OCI-LY7 (cell line): ENCODE measurements at regions not wholly inside any gene's neighbourhood (a gene's known extent, or its start where the extent isn't known, plus 50 kb on each side); places are given as distances from the start of the nearest gene placed in this dataset.

Experiments
- BruUV-seq: library from RNA; stranded (reverse); fragments of 400-500 nt; replicated peaks from 2 replicates; lab custom pipeline; 2021; lab: Mats Ljungman, UMichigan
- CTCF ChIA-PET: fragments of 300-600 bp; sonication (Branson Sonifier 250); formaldehyde crosslinking; loops from one replicate; lab custom pipeline; 2022; ENCODE audit warnings: antibody characterized with exemption; ENCODE audit not compliant: unreplicated experiment; lab: Charles Lee
- POLR2A ChIA-PET: fragments of 300-600 bp; sonication (Branson Sonifier 250); formaldehyde crosslinking; loops from one replicate; lab custom pipeline; 2022; ENCODE audit warnings: antibody characterized with exemption; lab: Charles Lee
- DNase-seq: peaks from one replicate; pipeline ENCODE4 v3.0.0-alpha.2; 2015; ENCODE audit warnings: low spot score
- H2AFZ ChIP-seq: fragments of 200-600 bp; sonication (generic), shearing (Covaris generic); 2 replicates; pipeline ENCODE4 v1.6.1; 2014; ENCODE audit warnings: mild to moderate bottlenecking, antibody characterized with exemption, low read length, moderate library complexity
- H3K27ac ChIP-seq: fragments of 200-600 bp; sonication (generic); 2 replicates; pipeline ENCODE4 v1.5.1; 2014; ENCODE audit warnings: mixed run types, low read depth, mild to moderate bottlenecking, moderate library complexity, low read length, inconsistent platforms; ENCODE audit not compliant: poor library complexity, severe bottlenecking
- H3K36me3 ChIP-seq: fragments of 200-600 bp; sonication (generic); 2 replicates; pipeline ENCODE4 v1.6.1; 2014; ENCODE audit warnings: mild to moderate bottlenecking, antibody characterized with exemption, low read length, moderate library complexity, mixed read lengths; ENCODE audit not compliant: insufficient read depth
- H3K4me1 ChIP-seq: fragments of 200-600 bp; sonication (generic); 2 replicates; pipeline ENCODE4 v1.5.1; 2014; ENCODE audit warnings: mild to moderate bottlenecking, low read length; ENCODE audit not compliant: insufficient read depth, poor library complexity, severe bottlenecking
- H3K4me2 ChIP-seq: fragments of 200-600 bp; sonication (generic); 2 replicates; pipeline ENCODE4 v1.6.1; 2014; ENCODE audit warnings: mild to moderate bottlenecking, low read length
- H3K4me3 ChIP-seq: fragments of 200-600 bp; sonication (generic); 2 replicates; pipeline ENCODE4 v1.5.1; 2014; ENCODE audit warnings: mild to moderate bottlenecking, low read depth, low read length; ENCODE audit not compliant: poor library complexity, severe bottlenecking
- H3K79me2 ChIP-seq: fragments of 200-600 bp; sonication (generic); 2 replicates; pipeline ENCODE4 v1.6.1; 2016; ENCODE audit warnings: low read depth, mild to moderate bottlenecking, low read length, moderate library complexity, mixed read lengths; ENCODE audit not compliant: insufficient read depth
- H3K9me2 ChIP-seq: fragments of 200-600 bp; sonication (generic); 2 replicates; pipeline ENCODE4 v1.6.1; 2016; ENCODE audit warnings: mild to moderate bottlenecking, low read length, mixed read lengths; ENCODE audit not compliant: insufficient read depth
- H3K9me3 ChIP-seq: fragments of 200-600 bp; sonication (generic); 2 replicates; pipeline ENCODE4 v1.6.1; 2014; ENCODE audit warnings: mild to moderate bottlenecking, mixed run types, low read length, mixed read lengths
- H4K20me1 ChIP-seq: fragments of 200-600 bp; sonication (generic); 2 replicates; pipeline ENCODE4 v1.6.1; 2014; ENCODE audit warnings: mild to moderate bottlenecking, antibody characterized with exemption, low read length, moderate library complexity, mixed read lengths; ENCODE audit not compliant: insufficient read depth
- CTCF ChIP-seq: fragments of 200-600 bp; sonication (generic); conservative IDR thresholded peaks from 2 replicates; pipeline ENCODE4 v1.5.1; 2014; ENCODE audit warnings: mild to moderate bottlenecking, antibody characterized with exemption, low read length, moderate library complexity, mixed read lengths
- EZH2phosphoT487 ChIP-seq: fragments of 200-600 bp; sonication (generic); IDR thresholded peaks from 2 replicates; pipeline ENCODE4 v1.6.1; 2018; ENCODE audit warnings: low read depth, borderline replicate concordance, mild to moderate bottlenecking, mixed run types, antibody characterized with exemption, low read length, moderate library complexity, mixed read lengths
- intact Hi-C: fragments of 100-400 bp; cut with micrococcal nuclease; formaldehyde crosslinking; loops from one replicate; pipeline ENCODE4 v1.10.0; 2022; ENCODE audit not compliant: unreplicated experiment

DNA sequence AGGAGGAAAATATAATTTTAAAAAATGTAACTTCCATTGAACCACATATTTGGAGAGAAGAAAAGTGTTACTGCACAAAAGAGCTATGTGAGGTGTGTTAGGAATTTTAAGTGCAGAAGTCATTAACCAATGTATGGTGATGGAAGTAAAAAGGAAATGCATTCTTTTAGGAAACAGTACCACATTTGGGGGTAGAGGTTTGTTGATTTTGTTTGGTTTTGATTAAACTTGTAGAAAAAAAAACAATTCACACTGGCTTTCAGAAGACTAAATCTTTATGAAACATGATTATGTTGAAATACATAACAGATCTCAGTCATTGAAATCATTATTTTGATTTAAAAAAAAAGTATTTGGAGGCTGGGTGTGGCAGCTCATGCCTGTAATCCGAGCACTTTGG lies 1287.0 kb upstream of the GJE1 start:
- no peak for TF ChIP-seq EZH2phosphoT487
- no peak for TF ChIP-seq CTCF
- no peaks in the 10 kb centered on the region for H3K9me3 ChIP-seq
- no peaks in the 10 kb centered on the region for H3K9me2 ChIP-seq
- no peak overlapping the region for H3K4me3 ChIP-seq
- H3K79me2 ChIP-seq: no peaks in the 10 kb centered on the region
- H2AFZ ChIP-seq: no peak overlapping the region
- no peaks in the 10 kb centered on the region for H3K4me1 ChIP-seq
- H3K4me2 ChIP-seq: no peak overlapping the region
- no peaks in the 10 kb centered on the region for H4K20me1 ChIP-seq
- CTCF ChIA-PET: no interaction called here
- H3K27ac ChIP-seq: no peak overlapping the region
- BruUV-seq: no TSS peak
- no peaks in the 10 kb centered on the region for H3K36me3 ChIP-seq
- POLR2A ChIA-PET: no interaction called here
- intact Hi-C loops: no loop called here
- DNase-seq: no peak

GRCh38 chr6:140844167-140844566 lies 1288.6 kb upstream of the GJE1 start:
- H3K36me3 ChIP-seq: no peaks in the 10 kb centered on the region

GRCh38 chr6:140833408-140833807 lies 1299.3 kb upstream of the GJE1 start:
- BruUV-seq: no TSS peak
- DNase-seq: no peak
- CTCF ChIA-PET: no interaction called here

More at GRCh38 chr6:140844167-140844566, 1288.6 kb upstream of the GJE1 start:
- no peak overlapping the region for H3K27ac ChIP-seq
- no peaks in the 10 kb centered on the region for H4K20me1 ChIP-seq
- no peak for TF ChIP-seq CTCF
- TF ChIP-seq EZH2phosphoT487: no peak
- intact Hi-C loops: no loop called here
- POLR2A ChIA-PET: no interaction called here
- no peaks in the 10 kb centered on the region for H3K9me3 ChIP-seq
- CTCF ChIA-PET: no interaction called here
- H2AFZ ChIP-seq: no peak overlapping the region
- DNase-seq: no peak
- BruUV-seq: no TSS peak
- no peaks in the 10 kb centered on the region for H3K4me1 ChIP-seq
- H3K4me3 ChIP-seq: no peak overlapping the region
- H3K4me2 ChIP-seq: no peak overlapping the region
- H3K79me2 ChIP-seq: no peaks in the 10 kb centered on the region
- no peaks in the 10 kb centered on the region for H3K9me2 ChIP-seq

More at GRCh38 chr6:140833408-140833807, 1299.3 kb upstream of the GJE1 start:
- Histone ChIP-seq H3K36me3 (no peaks in the 10 kb centered on the region), H2AFZ (no peak overlapping the region), H3K4me3 (no peak overlapping the region), H4K20me1 (no peaks in the 10 kb centered on the region), H3K27ac (no peak overlapping the region), H3K4me2 (no peak overlapping the region), H3K4me1 (no peaks in the 10 kb centered on the region), H3K79me2 (no peaks in the 10 kb centered on the region), H3K9me3 (no peaks in the 10 kb centered on the region), H3K9me2 (no peaks in the 10 kb centered on the region)
- POLR2A ChIA-PET: no interaction called here
- TF ChIP-seq CTCF: no peak
- no peak for TF ChIP-seq EZH2phosphoT487
- intact Hi-C loops: no loop called here
